ENCODE measurements at regions not wholly inside any gene's neighbourhood (a gene's known extent, or its start where the extent isn't known, plus 50 kb on each side); places are given as distances from the start of the nearest gene placed in this dataset.
"Not testable (repeated sequence)": the region's sequence is repeated elsewhere in the genome, so short reads cannot be mapped to it uniquely, and the experiment has no call there.

DNA sequence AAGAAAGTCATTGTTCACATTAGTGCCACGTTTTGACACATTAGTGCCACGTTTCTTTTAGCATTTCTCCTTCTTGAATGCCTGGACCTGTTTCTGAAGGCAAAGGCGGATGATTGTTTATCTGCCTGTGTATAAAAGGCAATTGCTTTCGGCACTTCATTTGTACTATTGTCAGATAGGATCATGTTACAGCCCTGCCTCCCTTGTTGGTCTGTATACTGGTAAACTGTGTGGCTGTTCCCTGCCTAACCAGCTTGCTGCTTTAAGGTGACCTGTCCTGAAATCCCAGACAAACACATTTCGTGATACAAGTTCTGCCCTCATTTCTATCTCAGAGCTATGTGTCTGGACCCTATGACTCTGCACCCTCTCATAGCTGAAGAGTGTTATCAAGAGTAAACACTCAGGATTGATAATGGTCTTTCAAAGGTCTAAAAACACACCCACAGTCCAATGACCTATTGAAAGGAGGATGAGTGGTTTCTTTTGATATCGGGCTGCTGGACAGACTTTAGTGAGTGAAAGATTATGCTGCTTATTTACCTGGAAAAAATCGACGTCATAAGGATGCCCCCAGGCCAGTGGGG, 276.3 kb upstream of the MCTP2 start:
- DNase-seq (ENCODE audit: low spot score) = no peak

DNA sequence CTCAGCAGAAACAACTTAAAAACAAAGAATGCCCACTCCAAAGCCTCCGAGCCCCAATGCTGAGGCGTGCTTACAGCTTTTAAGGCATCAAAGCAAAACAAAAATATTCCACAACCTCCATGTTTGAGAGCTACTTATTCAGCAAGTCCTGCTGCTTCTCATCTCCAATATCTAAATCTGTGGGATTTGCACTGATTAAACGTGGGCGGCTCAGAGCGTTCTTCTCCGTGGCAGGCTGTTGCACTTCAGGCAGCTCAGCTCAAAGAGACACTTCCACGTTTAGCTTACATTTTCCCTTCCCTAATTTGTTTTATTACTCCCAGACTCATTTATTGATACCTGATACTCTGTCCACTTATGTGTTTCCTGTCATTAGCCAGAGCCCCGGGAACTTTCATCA, 282.6 kb upstream of the MCTP2 start:
- DNase-seq (ENCODE audit: low spot score) = no peak

DNA sequence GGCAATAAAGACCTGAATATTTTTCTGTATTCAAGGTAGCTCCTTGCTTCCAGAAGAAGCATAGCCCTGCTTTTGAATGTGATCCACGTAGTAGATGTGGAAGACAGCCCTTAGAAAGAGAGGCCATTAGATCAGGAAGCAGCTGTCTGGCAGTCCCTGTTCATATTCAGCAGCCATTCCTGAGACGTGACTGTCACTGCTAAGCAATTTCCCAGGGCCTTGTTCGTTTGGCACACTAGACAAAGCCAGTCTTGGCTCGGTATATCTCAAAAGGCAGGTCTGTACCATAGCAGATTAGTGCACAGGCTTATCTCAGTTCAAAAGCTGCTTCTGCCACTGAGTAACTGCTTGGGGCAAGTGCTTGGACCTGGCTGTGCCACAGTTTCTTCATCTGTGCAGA, 287.8 kb upstream of the MCTP2 start:
- DNase-seq (ENCODE audit: low spot score) = no peak

DNA sequence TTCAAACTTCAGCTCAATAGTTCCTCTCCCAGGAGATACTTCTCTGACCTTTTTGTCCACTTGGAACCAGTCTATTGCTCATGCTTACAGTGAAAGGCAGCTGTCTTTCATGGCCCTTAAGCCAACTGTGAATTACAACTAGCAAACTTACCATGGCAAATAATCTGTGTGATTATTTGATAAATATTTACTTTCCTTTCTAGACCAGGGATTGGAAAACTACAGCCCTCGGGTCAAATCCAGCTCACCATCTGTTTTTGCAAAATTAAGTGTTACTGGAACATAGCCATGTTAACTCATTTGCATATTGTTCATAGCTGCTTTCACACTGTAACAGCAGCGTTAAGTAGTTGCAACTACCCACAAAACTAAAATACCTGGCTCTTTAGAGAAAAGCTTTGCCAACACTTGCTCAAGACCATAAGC, 289.1 kb upstream of the MCTP2 start:
- no peak for DNase-seq (ENCODE audit: low spot score)

DNA sequence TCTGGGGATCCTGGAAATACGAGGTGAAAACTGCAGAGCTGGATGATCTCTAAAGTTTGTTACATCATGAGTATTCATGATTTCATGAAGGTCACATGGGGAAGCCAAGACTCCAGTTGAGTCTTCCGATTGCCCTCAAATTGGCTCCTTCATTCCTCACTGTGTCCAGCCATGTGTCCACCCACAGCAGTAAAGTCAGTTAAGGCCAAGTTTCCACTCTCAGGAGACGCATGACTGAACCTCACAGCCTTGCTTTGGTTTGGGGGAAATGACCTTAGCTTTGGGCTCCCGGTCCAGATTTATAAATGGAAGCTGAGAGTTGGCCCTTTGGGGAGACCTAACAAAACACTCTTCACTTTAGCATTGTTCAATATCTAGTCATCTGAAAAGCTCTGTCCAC, 289.7 kb upstream of the MCTP2 start:
- no peak for DNase-seq (ENCODE audit: low spot score)

DNA sequence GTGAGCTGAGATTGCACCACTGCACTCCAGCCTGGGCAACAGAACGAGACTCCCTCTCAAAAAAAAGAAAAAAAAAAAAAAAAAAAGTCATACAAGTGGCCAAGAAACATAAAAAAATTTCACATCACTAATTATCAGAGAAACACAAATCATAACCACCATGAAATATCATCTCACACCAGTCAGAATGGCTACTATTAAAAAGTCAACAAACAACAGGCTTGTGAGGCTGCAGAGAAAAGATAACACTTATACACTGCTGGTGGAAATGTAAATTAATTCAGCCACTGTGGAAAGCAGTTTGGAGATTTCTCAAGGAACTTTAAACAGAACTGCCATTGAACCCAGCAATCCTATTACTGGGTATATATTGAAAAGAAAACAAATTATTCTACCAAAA, 291.1 kb upstream of the MCTP2 start:
- no peak for DNase-seq (ENCODE audit: low spot score)

- DNase-seq (ENCODE audit: low spot score) = no peak
Measured at GRCh38 chr15:93932164-93932776, 299.1 kb upstream of the MCTP2 start.

DNA sequence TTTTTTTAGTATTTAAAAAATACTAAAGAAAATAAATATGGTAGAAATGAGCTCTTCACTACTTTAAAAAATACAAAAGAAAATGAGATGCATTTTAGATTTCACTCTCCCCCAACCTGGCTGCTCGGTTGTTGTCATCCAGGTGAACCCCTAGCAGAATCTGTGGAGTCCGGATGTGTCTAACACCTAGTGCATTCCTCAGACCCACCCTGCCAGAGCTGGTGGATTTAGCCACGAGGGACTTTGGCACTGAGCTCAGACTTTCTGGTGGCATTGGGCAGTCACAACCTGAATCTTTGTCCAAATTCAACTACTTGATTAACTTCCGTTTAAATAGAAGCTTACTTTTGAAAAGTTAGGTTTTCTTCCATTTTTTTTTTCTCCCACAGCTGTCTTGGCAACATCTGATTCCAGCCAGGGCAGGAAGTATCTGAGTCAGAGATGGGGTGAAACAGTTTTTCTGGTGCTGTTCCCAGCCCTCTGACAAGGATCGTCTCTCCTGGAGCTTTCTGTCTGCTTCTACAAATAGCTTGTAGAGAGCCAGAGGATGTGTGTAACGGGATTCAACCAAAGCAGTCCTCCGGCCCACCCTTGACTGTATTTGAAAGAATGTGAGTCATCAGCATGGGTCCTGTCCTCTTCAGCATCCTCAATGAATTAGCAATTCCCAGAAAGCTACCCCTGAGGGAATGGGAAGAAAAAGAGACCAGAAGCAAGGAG, 301.8 kb upstream of the MCTP2 start:
- no peak for DNase-seq (ENCODE audit: low spot score)

DNA sequence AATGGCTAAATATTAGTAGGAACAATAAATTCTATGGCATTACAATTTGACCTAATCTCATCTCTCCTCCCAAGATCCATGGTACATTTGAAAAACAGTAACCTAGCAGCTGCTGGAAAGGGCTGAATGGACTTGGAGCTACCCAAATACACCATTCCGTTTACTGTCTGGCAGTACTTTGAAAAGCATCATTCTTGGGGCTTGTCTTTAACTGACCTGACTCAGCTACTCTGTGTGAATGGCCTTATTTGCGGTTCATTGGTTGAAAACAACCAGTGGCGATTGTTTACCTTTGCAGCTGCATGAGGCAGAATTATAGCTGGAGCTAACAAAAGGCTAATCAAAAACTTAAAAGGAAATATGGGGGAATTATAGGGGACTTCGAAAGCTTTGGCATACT, 311.2 kb upstream of the MCTP2 start:
- DNase-seq (ENCODE audit: low spot score) = no peak

GRCh38 chr15:93918801-93919200, 312.6 kb upstream of the MCTP2 start:
- DNase-seq (ENCODE audit: low spot score) = not testable (repeated sequence)

DNA sequence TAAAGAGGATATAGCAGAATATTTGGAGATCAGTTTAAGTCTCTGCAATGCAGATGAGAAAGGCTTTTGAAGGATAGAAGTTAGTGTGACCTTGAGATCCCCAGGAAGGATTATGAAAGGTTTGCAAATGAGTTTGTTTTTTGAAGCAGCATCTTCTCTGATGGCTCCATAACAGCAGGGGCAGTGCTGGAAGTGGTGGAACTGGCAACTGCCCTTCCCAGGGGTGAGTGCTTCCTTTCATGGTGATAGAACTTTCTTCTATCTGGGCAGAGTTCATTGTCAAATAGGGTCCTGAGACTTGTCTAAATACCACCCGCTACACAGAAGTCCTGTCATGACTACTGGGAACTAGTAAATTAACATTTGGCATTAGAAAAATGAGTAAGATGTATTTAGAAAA, 314.2 kb upstream of the MCTP2 start:
- no peak for DNase-seq (ENCODE audit: low spot score)

- DNase-seq (ENCODE audit: low spot score) = no peak
Measured at GRCh38 chr15:93913871-93914270, 317.5 kb upstream of the MCTP2 start.

- no peak for DNase-seq (ENCODE audit: low spot score)
Measured at GRCh38 chr15:93913310-93913709, 318.1 kb upstream of the MCTP2 start.

GRCh38 chr15:93900476-93901400, 330.6 kb upstream of the MCTP2 start:
- DNase-seq (ENCODE audit: low spot score) = no peak

GRCh38 chr15:93899817-93900216, 331.5 kb upstream of the MCTP2 start:
- no peak for DNase-seq (ENCODE audit: low spot score)

DNA sequence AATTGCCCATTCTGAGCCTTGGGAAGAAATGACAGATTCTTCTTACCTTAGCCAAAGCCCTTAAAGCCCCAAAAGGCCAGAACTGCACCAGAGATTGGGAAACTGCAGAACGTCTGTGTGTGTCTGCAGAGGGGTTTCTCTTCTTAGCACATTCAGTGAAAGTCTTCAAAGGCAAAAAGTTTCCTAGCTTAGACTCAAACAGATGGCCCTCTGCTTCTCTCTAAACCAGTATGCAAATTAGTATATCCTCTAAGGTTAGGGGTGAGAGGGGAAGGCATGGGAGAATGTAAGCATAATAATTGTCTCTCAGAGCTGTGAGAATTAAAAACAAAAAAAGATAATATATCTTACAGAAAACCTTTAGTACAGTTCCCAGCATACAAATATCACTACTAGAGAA, 334.0 kb upstream of the MCTP2 start:
- no peak for DNase-seq (ENCODE audit: low spot score)

- DNase-seq (ENCODE audit: low spot score) = no peak
Measured at GRCh38 chr15:93895976-93896770, 335.2 kb upstream of the MCTP2 start.

- DNase-seq (ENCODE audit: low spot score) = no peak
Measured at GRCh38 chr15:93894438-93895036, 336.8 kb upstream of the MCTP2 start.

- no peak for DNase-seq (ENCODE audit: low spot score)
Measured at GRCh38 chr15:93887151-93887550, 344.2 kb upstream of the MCTP2 start.

GRCh38 chr15:93882779-93883178, 348.6 kb upstream of the MCTP2 start:
- no peak for DNase-seq (ENCODE audit: low spot score)

DNA sequence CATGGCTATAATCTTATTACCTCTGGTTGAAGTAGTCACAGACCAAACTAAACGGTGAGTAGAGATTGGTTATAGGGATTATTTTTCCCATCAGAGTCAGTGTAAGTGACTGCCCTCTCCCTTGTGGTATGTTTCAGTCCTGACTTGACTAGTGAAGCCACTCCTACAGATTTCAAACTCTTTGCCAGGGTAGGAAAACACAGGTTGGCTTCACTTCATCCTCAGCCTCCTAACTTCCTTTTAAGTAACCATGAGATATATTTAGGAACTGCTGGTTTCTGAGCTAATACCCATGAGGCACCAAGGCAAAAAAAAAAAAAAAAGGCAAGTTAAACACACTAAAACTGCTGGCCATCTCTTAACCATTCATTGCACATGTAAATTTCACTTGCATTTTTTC, 349.2 kb upstream of the MCTP2 start:
- DNase-seq (ENCODE audit: low spot score) = no peak

Measured in mesenteric fat pad (tissue), 1 donor.